Thyroid gland (tissue), 4 donors: ENCODE measurements at regions not wholly inside any gene's neighbourhood (a gene's known extent, or its start where the extent isn't known, plus 50 kb on each side); places are given as distances from the start of the nearest gene placed in this dataset.

Experiments
- POLR2A ChIP-seq, 2 donors: fragments of 450-650 bp; IDR thresholded peaks; one replicate each; pipeline ENCODE4 v1.6.1; 2017; ENCODE audit warnings: antibody characterized with exemption in 2 of 2, mild to moderate bottlenecking in 2 of 2, moderate library complexity in 1 of 2
- TF ChIP-seq, protein P1 (sequence below), 6 experiments: fragments of 200-600 bp in 3 of 6; fragments of 450-650 bp in 3 of 6; sonication (generic) in 3 of 6; IDR thresholded peaks; one replicate each; pipeline ENCODE4 v1.5.1; 2016 to 2019; ENCODE audit warnings: antibody characterized with exemption in 6 of 6, mild to moderate bottlenecking in 2 of 6, inconsistent platforms in 1 of 6, moderate library complexity in 1 of 6

DNA sequence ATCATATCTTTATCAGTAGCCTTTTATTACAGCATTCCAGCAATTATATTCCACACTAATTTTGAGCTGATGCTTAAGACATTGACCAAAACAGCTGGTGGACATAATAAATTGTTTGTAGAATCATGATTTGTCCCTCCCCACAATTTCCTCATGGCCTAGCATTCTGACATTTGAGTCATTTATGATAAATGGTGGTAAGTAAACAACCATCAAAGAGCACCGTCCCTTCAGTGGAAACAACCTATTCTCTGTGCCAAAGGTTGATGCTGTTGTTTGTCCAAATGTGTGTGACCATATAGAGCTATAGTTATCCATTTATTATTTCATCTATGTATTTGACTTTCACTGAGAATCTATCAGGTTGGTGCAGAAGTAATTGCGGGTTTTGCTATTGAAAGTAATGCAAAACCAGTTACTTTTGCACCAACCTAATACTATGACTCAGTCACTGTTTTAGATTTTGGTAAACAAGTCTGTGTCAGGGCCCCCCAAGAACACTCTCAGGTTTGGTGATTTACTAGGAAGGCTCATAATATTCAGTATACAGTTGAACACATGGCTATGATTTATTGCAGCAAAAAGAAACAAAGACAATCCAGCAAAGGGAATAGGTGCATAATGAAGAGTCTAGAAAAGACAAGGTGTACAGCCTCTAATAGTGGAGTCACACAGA is 608.7 kb upstream of the REG3G start:
- TF ChIP-seq, protein P1, sequence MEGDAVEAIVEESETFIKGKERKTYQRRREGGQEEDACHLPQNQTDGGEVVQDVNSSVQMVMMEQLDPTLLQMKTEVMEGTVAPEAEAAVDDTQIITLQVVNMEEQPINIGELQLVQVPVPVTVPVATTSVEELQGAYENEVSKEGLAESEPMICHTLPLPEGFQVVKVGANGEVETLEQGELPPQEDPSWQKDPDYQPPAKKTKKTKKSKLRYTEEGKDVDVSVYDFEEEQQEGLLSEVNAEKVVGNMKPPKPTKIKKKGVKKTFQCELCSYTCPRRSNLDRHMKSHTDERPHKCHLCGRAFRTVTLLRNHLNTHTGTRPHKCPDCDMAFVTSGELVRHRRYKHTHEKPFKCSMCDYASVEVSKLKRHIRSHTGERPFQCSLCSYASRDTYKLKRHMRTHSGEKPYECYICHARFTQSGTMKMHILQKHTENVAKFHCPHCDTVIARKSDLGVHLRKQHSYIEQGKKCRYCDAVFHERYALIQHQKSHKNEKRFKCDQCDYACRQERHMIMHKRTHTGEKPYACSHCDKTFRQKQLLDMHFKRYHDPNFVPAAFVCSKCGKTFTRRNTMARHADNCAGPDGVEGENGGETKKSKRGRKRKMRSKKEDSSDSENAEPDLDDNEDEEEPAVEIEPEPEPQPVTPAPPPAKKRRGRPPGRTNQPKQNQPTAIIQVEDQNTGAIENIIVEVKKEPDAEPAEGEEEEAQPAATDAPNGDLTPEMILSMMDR (IDR thresholded peaks at IDR 0.05) = no peak
- no peak for TF ChIP-seq POLR2A (IDR thresholded peaks at IDR 0.05)
